ENCODE measurements at regions not wholly inside any gene's neighbourhood (a gene's known extent, or its start where the extent isn't known, plus 50 kb on each side); places are given as distances from the start of the nearest gene placed in this dataset.

GRCh38 chr7:91323626-91324158, 59.5 kb downstream of the FZD1 start:
- intact Hi-C loops (cut with micrococcal nuclease; ENCODE audit: unreplicated experiment) = no loop called here
- Histone ChIP-seq H3K27ac (ENCODE audit: low read length) (no peak overlapping the region), H3K4me1 (ENCODE audit: control insufficient read depth, insufficient read depth, low read length) (no peaks in the 10 kb centered on the region), H3K36me3 (ENCODE audit: control insufficient read depth, insufficient read depth, low read length) (no peaks in the 10 kb centered on the region), H3K9me3 (ENCODE audit: control insufficient read depth, insufficient read depth, low read depth, low read length) (no peaks in the 10 kb centered on the region), H3K27me3 (ENCODE audit: control insufficient read depth, insufficient read depth, low read length) (no peaks in the 10 kb centered on the region), H3K4me3 (ENCODE audit: low read depth in 2 of 2, low read length in 2 of 2) (no peak overlapping the region)
- no peak for TF ChIP-seq POLR2AphosphoS5 (IDR thresholded peaks at IDR 0.05; ENCODE audit: low read depth, low read length)
- no peak for TF ChIP-seq CTCF (IDR thresholded peaks at IDR 0.05)
- TF ChIP-seq TCF7L2 (IDR thresholded peaks at IDR 0.05; ENCODE audit: low read depth, low read length) = no peak
- no peak for TF ChIP-seq REST (IDR thresholded peaks at IDR 0.05; ENCODE audit: insufficient read depth in 1 of 2, low read depth in 2 of 2, low read length in 1 of 2)
- no peak for TF ChIP-seq SIN3A (IDR thresholded peaks at IDR 0.05; ENCODE audit: borderline replicate concordance, insufficient read depth, low read depth, low read length)
- in situ Hi-C loops (cut with HindIII; ENCODE audit: low pct_unique_long_range_greater_than_20kb, low sequenced_read_pairs) = no loop called here
- ChIA-PET POLR2A (no interaction called here), CTCF (no interaction called here)
- DNase-seq (ENCODE audit: low read depth, low spot score) = no peak
- no peak for ATAC-seq
- BruUV-seq (replicated peaks) = no TSS peak

- ATAC-seq (no peak), DNase-seq (ENCODE audit: low read depth, low spot score) (no peak)
- in situ Hi-C loops (cut with HindIII; ENCODE audit: low pct_unique_long_range_greater_than_20kb, low sequenced_read_pairs) (no loop called here), intact Hi-C loops (cut with micrococcal nuclease; ENCODE audit: unreplicated experiment) (no loop called here)
- no peak overlapping the region for H3K27ac ChIP-seq (ENCODE audit: low read length)
- CTCF ChIA-PET = no interaction called here
- H3K27me3 ChIP-seq (ENCODE audit: control insufficient read depth, insufficient read depth, low read length) = no peaks in the 10 kb centered on the region
- H3K36me3 ChIP-seq (ENCODE audit: control insufficient read depth, insufficient read depth, low read length) = no peaks in the 10 kb centered on the region
- TF ChIP-seq SIN3A (IDR thresholded peaks at IDR 0.05; ENCODE audit: borderline replicate concordance, insufficient read depth, low read depth, low read length) (no peak), POLR2AphosphoS5 (IDR thresholded peaks at IDR 0.05; ENCODE audit: low read depth, low read length) (no peak), TCF7L2 (IDR thresholded peaks at IDR 0.05; ENCODE audit: low read depth, low read length) (no peak), REST (IDR thresholded peaks at IDR 0.05; ENCODE audit: insufficient read depth in 1 of 2, low read depth in 2 of 2, low read length in 1 of 2) (no peak), CTCF (IDR thresholded peaks at IDR 0.05) (no peak)
- POLR2A ChIA-PET = no interaction called here
- H3K4me1 ChIP-seq (ENCODE audit: control insufficient read depth, insufficient read depth, low read length) = no peaks in the 10 kb centered on the region
- BruUV-seq (replicated peaks) = no TSS peak
- no peak overlapping the region for H3K4me3 ChIP-seq (ENCODE audit: low read depth in 2 of 2, low read length in 2 of 2)
- H3K9me3 ChIP-seq (ENCODE audit: control insufficient read depth, insufficient read depth, low read depth, low read length) = no peaks in the 10 kb centered on the region
These were observed 60.4 kb downstream of the FZD1 start for GRCh38 chr7:91324663-91325062.

All from Panc1 (cell line).